ENCODE measurements at regions not wholly inside any gene's neighbourhood (a gene's known extent, or its start where the extent isn't known, plus 50 kb on each side); places are given as distances from the start of the nearest gene placed in this dataset.
"Not testable (repeated sequence)": the region's sequence is repeated elsewhere in the genome, so short reads cannot be mapped to it uniquely, and the experiment has no call there.

GRCh38 chr4:85018983-85019382 is 52.5 kb upstream of the WDFY3 start:
- no peak for DNase-seq (ENCODE audit: low read depth)
- no peak for TF ChIP-seq MYC (IDR thresholded peaks at IDR 0.05; ENCODE audit: low read depth, low read length)
- TF ChIP-seq MAX (IDR thresholded peaks at IDR 0.05; ENCODE audit: low read depth, low read length): no peak
- no peak for TF ChIP-seq POLR2A (IDR thresholded peaks at IDR 0.05; ENCODE audit: extremely low read depth, insufficient read length)
- TF ChIP-seq CTCF (IDR thresholded peaks at IDR 0.05; ENCODE audit: low read depth, low read length): no peak
- no peak overlapping the region for H3K4me3 ChIP-seq (ENCODE audit: low read depth, low read length)

GRCh38 chr4:85019411-85019810 is 52.9 kb upstream of the WDFY3 start:
- no peak for DNase-seq (ENCODE audit: low read depth)

DNA sequence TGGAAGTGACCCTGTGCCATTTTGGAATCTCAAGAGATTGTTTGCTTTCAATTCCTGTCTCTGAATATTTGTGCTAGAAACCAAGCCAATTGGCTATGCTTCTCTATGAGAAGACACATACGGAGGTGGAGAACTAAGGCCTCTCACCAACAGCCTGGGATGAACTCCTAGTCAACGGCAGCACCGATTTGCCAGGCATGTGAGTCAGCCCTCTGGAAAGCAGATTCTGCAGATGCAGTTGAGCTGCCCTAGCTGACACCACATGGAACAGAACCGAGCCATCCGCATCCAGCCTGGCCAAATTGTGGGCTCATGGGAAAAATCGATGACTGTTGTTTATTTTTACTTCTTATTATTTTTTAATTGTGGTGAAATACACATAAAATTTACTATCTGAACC is 58.2 kb upstream of the WDFY3 start:
- DNase-seq (ENCODE audit: low read depth): no peak

More at GRCh38 chr4:85019411-85019810, 52.9 kb upstream of the WDFY3 start:
- H3K4me3 ChIP-seq (ENCODE audit: low read depth, low read length): no peak overlapping the region
- no peak for TF ChIP-seq CTCF (IDR thresholded peaks at IDR 0.05; ENCODE audit: low read depth, low read length)
- TF ChIP-seq MAX (IDR thresholded peaks at IDR 0.05; ENCODE audit: low read depth, low read length): no peak
- no peak for TF ChIP-seq POLR2A (IDR thresholded peaks at IDR 0.05; ENCODE audit: extremely low read depth, insufficient read length)
- no peak for TF ChIP-seq MYC (IDR thresholded peaks at IDR 0.05; ENCODE audit: low read depth, low read length)

GRCh38 chr4:85028910-85029309 is 62.4 kb upstream of the WDFY3 start:
- no peak for DNase-seq (ENCODE audit: low read depth)
- TF ChIP-seq POLR2A (IDR thresholded peaks at IDR 0.05; ENCODE audit: extremely low read depth, insufficient read length) (no peak), CTCF (IDR thresholded peaks at IDR 0.05; ENCODE audit: low read depth, low read length) (no peak), MAX (IDR thresholded peaks at IDR 0.05; ENCODE audit: low read depth, low read length) (no peak), MYC (IDR thresholded peaks at IDR 0.05; ENCODE audit: low read depth, low read length) (no peak)
- no peak overlapping the region for H3K4me3 ChIP-seq (ENCODE audit: low read depth, low read length)

More for the DNA sequence above, 58.2 kb upstream of the WDFY3 start:
- no peak overlapping the region for H3K4me3 ChIP-seq (ENCODE audit: low read depth, low read length)
- TF ChIP-seq MAX (IDR thresholded peaks at IDR 0.05; ENCODE audit: low read depth, low read length): no peak
- no peak for TF ChIP-seq MYC (IDR thresholded peaks at IDR 0.05; ENCODE audit: low read depth, low read length)
- TF ChIP-seq CTCF (IDR thresholded peaks at IDR 0.05; ENCODE audit: low read depth, low read length): no peak
- no peak for TF ChIP-seq POLR2A (IDR thresholded peaks at IDR 0.05; ENCODE audit: extremely low read depth, insufficient read length)

DNA sequence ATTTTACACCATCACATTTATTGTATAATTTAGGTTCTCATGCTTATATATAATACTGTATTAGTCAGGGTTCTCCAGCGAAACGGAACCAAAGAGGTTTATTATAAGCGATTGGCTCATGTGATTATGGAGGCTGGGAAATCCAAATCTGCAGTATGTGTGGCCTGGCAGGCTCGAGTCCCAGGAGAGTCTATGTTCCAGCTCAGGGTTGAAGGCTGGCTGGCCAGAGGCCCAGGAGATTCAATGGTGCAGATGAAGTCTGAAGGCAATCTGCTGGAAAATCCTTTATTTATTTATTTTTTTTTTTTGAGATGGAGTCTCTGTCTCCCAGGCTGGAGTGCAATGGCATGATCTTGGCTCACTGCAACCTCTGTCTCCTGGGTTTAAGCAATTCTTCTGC is 63.0 kb upstream of the WDFY3 start:
- DNase-seq (ENCODE audit: low read depth): no peak
- no peak overlapping the region for H3K4me3 ChIP-seq (ENCODE audit: low read depth, low read length)
- TF ChIP-seq MAX (IDR thresholded peaks at IDR 0.05; ENCODE audit: low read depth, low read length): no peak
- TF ChIP-seq MYC (IDR thresholded peaks at IDR 0.05; ENCODE audit: low read depth, low read length): no peak
- TF ChIP-seq POLR2A (IDR thresholded peaks at IDR 0.05; ENCODE audit: extremely low read depth, insufficient read length): no peak
- TF ChIP-seq CTCF (IDR thresholded peaks at IDR 0.05; ENCODE audit: low read depth, low read length): no peak

- TF ChIP-seq CTCF (IDR thresholded peaks at IDR 0.05; ENCODE audit: low read depth, low read length) (no peak), POLR2A (IDR thresholded peaks at IDR 0.05; ENCODE audit: extremely low read depth, insufficient read length) (no peak), MAX (IDR thresholded peaks at IDR 0.05; ENCODE audit: low read depth, low read length) (no peak), MYC (IDR thresholded peaks at IDR 0.05; ENCODE audit: low read depth, low read length) (no peak)
- DNase-seq (ENCODE audit: low read depth): no peak
- no peak overlapping the region for H3K4me3 ChIP-seq (ENCODE audit: low read depth, low read length)
Measured at GRCh38 chr4:85030156-85030555, 63.7 kb upstream of the WDFY3 start.

DNA sequence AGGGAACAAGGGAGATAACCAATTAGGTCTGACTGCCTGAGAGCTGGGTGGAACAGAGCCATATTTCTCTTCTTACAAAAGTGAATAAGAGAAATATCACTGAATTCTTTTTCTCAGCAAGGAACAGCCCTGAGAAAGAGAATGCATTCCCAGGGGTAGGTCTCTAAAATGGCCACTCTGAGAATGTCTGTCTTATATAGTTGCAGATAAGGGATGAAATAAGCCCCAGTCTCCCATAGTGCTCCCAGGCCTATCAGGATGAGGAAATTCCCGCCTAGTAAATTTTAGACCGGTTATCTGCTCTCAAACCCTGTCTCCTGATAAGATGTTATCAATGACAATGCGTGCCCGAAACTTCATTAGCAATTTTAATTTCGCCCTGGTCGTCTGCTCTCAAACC is 67.3 kb upstream of the WDFY3 start:
- H3K4me3 ChIP-seq (ENCODE audit: low read depth, low read length); DNase-seq (ENCODE audit: low read depth): not testable (repeated sequence)
